ENCODE measurements at regions not wholly inside any gene's neighbourhood (a gene's known extent, or its start where the extent isn't known, plus 50 kb on each side); places are given as distances from the start of the nearest gene placed in this dataset.

DNA sequence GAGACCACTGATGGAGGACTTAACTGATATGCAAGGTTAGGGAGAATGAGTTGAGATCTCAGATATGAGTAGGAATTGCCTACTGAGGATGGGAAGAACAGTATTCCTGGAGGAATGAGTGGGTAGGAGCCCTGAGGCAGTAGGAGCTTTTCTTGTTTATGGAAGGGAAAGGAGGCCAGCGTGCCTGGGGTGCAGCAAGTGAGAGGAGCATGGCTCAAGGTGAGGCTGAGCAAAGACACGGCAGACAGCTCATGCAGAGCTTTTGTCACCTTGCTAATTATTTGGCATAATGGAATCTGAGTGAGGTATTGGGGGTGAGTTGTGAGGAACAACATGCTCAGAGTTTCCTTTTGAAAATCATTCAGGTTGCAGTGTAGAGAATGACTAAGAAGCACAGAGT is 65.3 kb upstream of the IBSP start:
- no peak for TF ChIP-seq POLR2A (IDR thresholded peaks at IDR 0.05)
- TF ChIP-seq, protein P1, sequence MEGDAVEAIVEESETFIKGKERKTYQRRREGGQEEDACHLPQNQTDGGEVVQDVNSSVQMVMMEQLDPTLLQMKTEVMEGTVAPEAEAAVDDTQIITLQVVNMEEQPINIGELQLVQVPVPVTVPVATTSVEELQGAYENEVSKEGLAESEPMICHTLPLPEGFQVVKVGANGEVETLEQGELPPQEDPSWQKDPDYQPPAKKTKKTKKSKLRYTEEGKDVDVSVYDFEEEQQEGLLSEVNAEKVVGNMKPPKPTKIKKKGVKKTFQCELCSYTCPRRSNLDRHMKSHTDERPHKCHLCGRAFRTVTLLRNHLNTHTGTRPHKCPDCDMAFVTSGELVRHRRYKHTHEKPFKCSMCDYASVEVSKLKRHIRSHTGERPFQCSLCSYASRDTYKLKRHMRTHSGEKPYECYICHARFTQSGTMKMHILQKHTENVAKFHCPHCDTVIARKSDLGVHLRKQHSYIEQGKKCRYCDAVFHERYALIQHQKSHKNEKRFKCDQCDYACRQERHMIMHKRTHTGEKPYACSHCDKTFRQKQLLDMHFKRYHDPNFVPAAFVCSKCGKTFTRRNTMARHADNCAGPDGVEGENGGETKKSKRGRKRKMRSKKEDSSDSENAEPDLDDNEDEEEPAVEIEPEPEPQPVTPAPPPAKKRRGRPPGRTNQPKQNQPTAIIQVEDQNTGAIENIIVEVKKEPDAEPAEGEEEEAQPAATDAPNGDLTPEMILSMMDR (IDR thresholded peaks at IDR 0.05) = no peak
